Cardiac muscle cell (in vitro differentiated cells and primary cell): ENCODE measurements at regions not wholly inside any gene's neighbourhood (a gene's known extent, or its start where the extent isn't known, plus 50 kb on each side); places are given as distances from the start of the nearest gene placed in this dataset.
A peak's percentile ranks its signal among the peaks of the same experiment; 100 is the strongest.

Source experiments
- DNase-seq, 2 donors: peaks; one replicate each; pipeline versions ENCODE4 v3.0.0 to v3.0.0-alpha.2; 2010 to 2017; ENCODE audit warnings: low read depth in 1 of 2, low spot score in 1 of 2
- H3K27ac ChIP-seq: fragments of 200-600 bp; sonication (generic); 2 replicates; pipeline ENCODE4 v1.5.1; 2016
- H3K27me3 ChIP-seq: fragments of 200-600 bp; sonication (generic); 2 replicates; pipeline ENCODE4 v1.6.0; 2016; ENCODE audit warnings: control low read depth
- H3K36me3 ChIP-seq: fragments of 200-600 bp; sonication (generic); 2 replicates; pipeline ENCODE4 v1.5.1; 2016; ENCODE audit warnings: control low read depth
- H3K4me1 ChIP-seq: fragments of 200-600 bp; sonication (generic); 2 replicates; pipeline ENCODE4 v1.8.1; 2017; ENCODE audit warnings: low read depth, mild to moderate bottlenecking, mixed run types
- H3K4me3 ChIP-seq: fragments of 200-600 bp; sonication (generic); 2 replicates; pipeline ENCODE4 v1.5.1; 2016; ENCODE audit warnings: mild to moderate bottlenecking
- H3K9me3 ChIP-seq: fragments of 200-600 bp; sonication (generic); 2 replicates; pipeline ENCODE4 v1.5.1; 2017; ENCODE audit warnings: low read depth, mild to moderate bottlenecking, control low read depth
- TF ChIP-seq, protein P1 (sequence below): IDR thresholded peaks from 2 replicates; pipeline ENCODE4 v1.5.1; 2012; ENCODE audit warnings: low read depth, mild to moderate bottlenecking, low read length

DNA sequence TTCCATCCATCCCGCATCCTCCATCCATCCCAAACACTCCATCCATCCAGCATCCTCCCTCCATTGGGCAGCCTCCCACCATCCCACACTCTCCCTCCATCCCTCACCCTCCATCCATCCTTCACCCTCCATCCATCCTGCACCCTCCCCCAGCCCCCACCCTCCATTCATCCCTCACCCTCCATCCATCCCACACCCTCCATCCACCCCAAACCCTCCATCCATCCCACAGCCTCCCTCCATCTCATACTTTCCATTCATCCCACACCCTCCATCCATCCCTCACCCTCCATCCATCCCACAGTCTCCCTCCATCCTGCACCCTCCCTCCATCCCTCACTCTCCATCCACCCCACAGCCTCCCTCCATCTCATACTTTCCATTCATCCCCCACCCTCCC is 60.4 kb downstream of the FOXI2 start:
- no peaks in the 10 kb centered on the region for H3K36me3 ChIP-seq
- H3K27ac ChIP-seq = no peak overlapping the region
- TF ChIP-seq, protein P1, sequence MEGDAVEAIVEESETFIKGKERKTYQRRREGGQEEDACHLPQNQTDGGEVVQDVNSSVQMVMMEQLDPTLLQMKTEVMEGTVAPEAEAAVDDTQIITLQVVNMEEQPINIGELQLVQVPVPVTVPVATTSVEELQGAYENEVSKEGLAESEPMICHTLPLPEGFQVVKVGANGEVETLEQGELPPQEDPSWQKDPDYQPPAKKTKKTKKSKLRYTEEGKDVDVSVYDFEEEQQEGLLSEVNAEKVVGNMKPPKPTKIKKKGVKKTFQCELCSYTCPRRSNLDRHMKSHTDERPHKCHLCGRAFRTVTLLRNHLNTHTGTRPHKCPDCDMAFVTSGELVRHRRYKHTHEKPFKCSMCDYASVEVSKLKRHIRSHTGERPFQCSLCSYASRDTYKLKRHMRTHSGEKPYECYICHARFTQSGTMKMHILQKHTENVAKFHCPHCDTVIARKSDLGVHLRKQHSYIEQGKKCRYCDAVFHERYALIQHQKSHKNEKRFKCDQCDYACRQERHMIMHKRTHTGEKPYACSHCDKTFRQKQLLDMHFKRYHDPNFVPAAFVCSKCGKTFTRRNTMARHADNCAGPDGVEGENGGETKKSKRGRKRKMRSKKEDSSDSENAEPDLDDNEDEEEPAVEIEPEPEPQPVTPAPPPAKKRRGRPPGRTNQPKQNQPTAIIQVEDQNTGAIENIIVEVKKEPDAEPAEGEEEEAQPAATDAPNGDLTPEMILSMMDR = no peak
- no peaks in the 10 kb centered on the region for H3K4me1 ChIP-seq
- no peaks in the 10 kb centered on the region for H3K27me3 ChIP-seq
- no peaks in the 10 kb centered on the region for H3K9me3 ChIP-seq
- H3K4me3 ChIP-seq = no peak overlapping the region
- DNase-seq = peak in 1 of 2 donors; percentile 2

DNA sequence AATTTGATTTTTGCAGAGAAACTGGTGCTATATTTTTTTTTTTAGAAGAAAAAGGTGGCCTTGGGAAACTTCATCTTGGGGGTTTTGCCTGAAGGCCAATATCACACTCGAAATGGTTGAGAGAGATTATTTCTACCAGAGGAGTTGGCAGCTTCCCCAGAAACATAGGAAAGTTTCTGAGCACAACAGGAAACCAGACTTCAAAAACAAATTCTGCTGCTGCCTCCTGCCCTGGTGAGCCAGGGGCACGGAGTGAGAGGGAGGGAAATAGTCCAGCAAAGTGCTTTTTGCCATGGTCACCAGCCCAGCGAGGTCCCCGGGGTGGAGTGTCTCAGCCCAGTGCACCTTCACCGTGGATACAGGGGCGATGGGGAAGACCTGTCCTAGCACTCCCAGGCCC is 61.1 kb downstream of the FOXI2 start:
- TF ChIP-seq, protein P1 = no peak
- H3K9me3 ChIP-seq = no peaks in the 10 kb centered on the region
- DNase-seq = no peak
- no peaks in the 10 kb centered on the region for H3K36me3 ChIP-seq
- no peak overlapping the region for H3K4me3 ChIP-seq
- H3K27me3 ChIP-seq = no peaks in the 10 kb centered on the region
- no peak overlapping the region for H3K27ac ChIP-seq
- H3K4me1 ChIP-seq = no peaks in the 10 kb centered on the region

DNA sequence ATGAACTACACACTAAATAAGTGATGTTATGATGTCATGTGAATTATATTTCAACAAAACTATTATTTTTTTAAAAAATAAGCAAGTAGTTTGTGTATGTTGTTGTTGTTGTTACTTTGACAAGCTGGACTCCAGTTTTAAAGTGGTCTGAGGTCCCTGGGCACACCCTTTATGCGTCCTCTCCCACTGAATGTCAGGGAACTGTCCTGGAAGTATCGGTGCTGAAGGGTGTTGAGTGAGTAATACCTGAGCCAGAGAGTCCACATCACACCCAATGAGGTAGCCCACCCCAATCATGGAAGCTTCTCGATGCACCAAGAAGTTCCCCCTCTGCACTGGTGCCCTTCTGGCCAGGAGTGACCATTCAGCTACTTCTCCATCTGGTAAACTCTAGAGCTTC is 64.3 kb downstream of the FOXI2 start:
- DNase-seq = no peak
- H3K4me1 ChIP-seq = no peaks in the 10 kb centered on the region
- no peak overlapping the region for H3K4me3 ChIP-seq
- H3K36me3 ChIP-seq = no peaks in the 10 kb centered on the region
- H3K27ac ChIP-seq = no peak overlapping the region
- H3K27me3 ChIP-seq = no peaks in the 10 kb centered on the region
- H3K9me3 ChIP-seq = no peaks in the 10 kb centered on the region
- TF ChIP-seq, protein P1 = no peak

DNA sequence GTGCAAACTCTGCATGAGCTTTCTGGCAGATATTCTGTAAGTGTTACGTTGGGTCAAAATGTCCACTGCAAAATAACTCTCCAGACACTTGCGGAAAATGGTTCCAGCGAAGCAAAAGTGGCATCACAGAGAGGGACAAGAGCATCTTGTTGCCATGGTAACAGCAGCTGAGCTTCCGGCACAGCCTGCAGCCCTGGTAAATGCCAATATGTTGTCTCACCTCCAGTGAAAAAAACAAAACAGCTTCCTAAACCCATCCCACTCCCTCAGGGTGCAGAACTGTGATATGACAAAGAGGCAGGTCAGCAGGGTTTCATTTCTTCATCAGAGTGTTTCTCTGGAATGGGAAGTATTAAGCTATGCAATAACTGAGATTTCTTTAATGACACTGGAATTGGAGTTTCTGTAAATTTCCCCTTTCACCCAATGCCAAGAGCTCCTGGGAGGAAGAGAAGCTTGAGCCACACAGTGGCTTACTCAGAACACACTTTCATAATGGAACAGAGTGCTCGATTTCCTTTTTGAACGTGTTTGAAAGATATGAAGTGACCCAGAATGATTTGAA is 65.6 kb downstream of the FOXI2 start:
- H3K4me1 ChIP-seq = no peaks in the 10 kb centered on the region
- DNase-seq = no peak
- H3K9me3 ChIP-seq = no peaks in the 10 kb centered on the region
- no peaks in the 10 kb centered on the region for H3K36me3 ChIP-seq
- H3K27ac ChIP-seq = no peak overlapping the region
- no peaks in the 10 kb centered on the region for H3K27me3 ChIP-seq
- TF ChIP-seq, protein P1 = no peak
- no peak overlapping the region for H3K4me3 ChIP-seq

DNA sequence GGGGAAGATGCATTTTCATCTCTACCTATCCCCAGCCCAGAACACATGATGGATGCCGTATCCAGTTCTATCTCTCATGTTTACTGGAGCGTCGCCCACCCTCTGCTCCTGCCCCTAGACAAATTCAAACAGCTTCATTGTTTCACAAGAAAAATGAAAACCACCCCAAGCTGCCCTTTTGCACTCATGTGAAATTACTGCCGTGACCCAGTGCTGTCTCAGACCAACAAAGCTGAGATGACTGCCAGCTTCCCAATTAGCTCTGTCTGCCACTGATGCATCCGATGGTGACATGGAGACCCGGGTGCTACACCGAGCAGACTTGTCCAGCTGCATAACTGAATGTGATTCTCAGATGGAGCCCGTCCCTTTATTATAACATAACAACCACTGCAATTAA is 67.7 kb downstream of the FOXI2 start:
- H3K27ac ChIP-seq = no peak overlapping the region
- H3K9me3 ChIP-seq = no peaks in the 10 kb centered on the region
- DNase-seq = no peak
- TF ChIP-seq, protein P1 = no peak
- H3K27me3 ChIP-seq = no peaks in the 10 kb centered on the region
- no peaks in the 10 kb centered on the region for H3K36me3 ChIP-seq
- H3K4me1 ChIP-seq = no peaks in the 10 kb centered on the region
- no peak overlapping the region for H3K4me3 ChIP-seq

DNA sequence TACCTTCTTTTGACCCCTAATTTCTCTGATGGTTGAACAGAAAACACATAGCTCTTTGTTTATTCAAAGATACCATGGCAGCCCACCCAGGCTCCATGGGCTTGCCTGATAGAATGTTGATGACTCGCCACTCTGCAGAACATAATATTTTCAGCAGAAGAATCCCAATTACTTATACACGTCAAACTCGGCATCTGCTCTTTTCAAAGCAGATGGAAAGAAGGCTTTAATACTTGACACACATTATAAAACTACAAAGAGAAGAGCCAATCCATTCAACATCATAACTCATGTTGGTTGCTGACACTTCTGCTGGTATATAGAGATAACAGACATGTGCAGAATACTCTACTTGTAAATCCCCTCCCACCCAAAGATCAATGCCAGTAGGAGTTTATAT is 69.0 kb downstream of the FOXI2 start:
- Histone ChIP-seq H3K27me3 (no peaks in the 10 kb centered on the region), H3K27ac (no peak overlapping the region), H3K4me1 (no peaks in the 10 kb centered on the region), H3K9me3 (no peaks in the 10 kb centered on the region), H3K4me3 (no peak overlapping the region), H3K36me3 (no peaks in the 10 kb centered on the region)
- TF ChIP-seq, protein P1 = no peak
- no peak for DNase-seq
